Caco-2 (cell line): ENCODE measurements at regions not wholly inside any gene's neighbourhood (a gene's known extent, or its start where the extent isn't known, plus 50 kb on each side); places are given as distances from the start of the nearest gene placed in this dataset.

ENCODE experiments used
- BruUV-seq: library from RNA; stranded (reverse); fragments of 400-500 nt; replicated peaks from 2 replicates; lab custom pipeline; 2021; lab: Mats Ljungman, UMichigan
- CTCF ChIA-PET: fragments of 300-600 bp; sonication (Branson Sonifier 250); formaldehyde crosslinking; loops from one replicate; lab custom pipeline; 2022; ENCODE audit warnings: antibody characterized with exemption; lab: Charles Lee
- POLR2A ChIA-PET: fragments of 300-600 bp; sonication (Branson Sonifier 250); formaldehyde crosslinking; loops from one replicate; lab custom pipeline; 2022; ENCODE audit warnings: antibody characterized with exemption; lab: Charles Lee
- DNase-seq, 2 experiments: peaks; one replicate each; pipeline versions ENCODE4 v3.0.0 to v3.0.0-alpha.2; 2020 to 2022
- H3K27me3 ChIP-seq: replicated peaks from 2 replicates; pipeline ENCODE4 v1.6.0; 2011; ENCODE audit warnings: low read length; ENCODE audit not compliant: control insufficient read depth, insufficient read depth
- H3K36me3 ChIP-seq: 2 replicates; pipeline ENCODE4 v1.5.1; 2011; ENCODE audit warnings: low read length; ENCODE audit not compliant: control insufficient read depth, insufficient read depth
- H3K4me1 ChIP-seq: fragments of 250-450 bp; sonication (Bioruptor Pico); 2 replicates; pipeline ENCODE4 v1.5.1; 2020; ENCODE audit warnings: mild to moderate bottlenecking
- H3K4me3 ChIP-seq: 2 replicates; pipeline ENCODE4 v1.5.1; 2011; ENCODE audit warnings: low read depth, mild to moderate bottlenecking, control low read depth, low read length
- H3K9me3 ChIP-seq: fragments of 250-450 bp; sonication (Bioruptor Pico); 2 replicates; pipeline ENCODE4 v1.5.1; 2020; ENCODE audit warnings: mild to moderate bottlenecking, moderate library complexity
- H3K27ac Mint-ChIP-seq: one replicate; pipeline ENCODE4 v1.8.0; 2022; ENCODE audit warnings: mixed read lengths; ENCODE audit not compliant: unreplicated experiment
- H3K27me3 Mint-ChIP-seq: one replicate; pipeline ENCODE4 v1.8.0; 2022; ENCODE audit warnings: mixed read lengths; ENCODE audit not compliant: insufficient read depth, unreplicated experiment
- H3K36me3 Mint-ChIP-seq: one replicate; pipeline ENCODE4 v1.8.0; 2022; ENCODE audit warnings: mild to moderate bottlenecking, mixed read lengths; ENCODE audit not compliant: insufficient read depth, unreplicated experiment
- H3K4me1 Mint-ChIP-seq: one replicate; pipeline ENCODE4 v1.8.0; 2022; ENCODE audit warnings: low read depth, mixed read lengths; ENCODE audit not compliant: unreplicated experiment
- H3K4me3 Mint-ChIP-seq: one replicate; pipeline ENCODE4 v1.8.0; 2022; ENCODE audit warnings: mild to moderate bottlenecking, moderate library complexity, mixed read lengths; ENCODE audit not compliant: unreplicated experiment
- H3K9me3 Mint-ChIP-seq: one replicate; pipeline ENCODE4 v1.8.0; 2022; ENCODE audit warnings: mixed read lengths; ENCODE audit not compliant: unreplicated experiment
- intact Hi-C: fragments of 100-400 bp; cut with micrococcal nuclease; formaldehyde crosslinking; loops from one replicate; pipeline ENCODE4 v1.10.0; 2022; ENCODE audit not compliant: unreplicated experiment
- TF ChIP-seq, protein P1 (sequence below), 2 experiments: fragments of 200-600 bp in 1 of 2; IDR thresholded peaks; 1 replicate in 1 of 2; 2 replicates in 1 of 2; pipeline versions ENCODE4 v1.5.1 to v1.8.0; 2011 to 2022; ENCODE audit warnings: antibody characterized with exemption in 1 of 2, control low read depth in 1 of 2, inconsistent platforms in 1 of 2, low read depth in 1 of 2, low read length in 1 of 2, mild to moderate bottlenecking in 1 of 2, moderate library complexity in 1 of 2; ENCODE audit not compliant: insufficient read depth in 1 of 2, severe bottlenecking in 1 of 2, unreplicated experiment in 1 of 2

DNA sequence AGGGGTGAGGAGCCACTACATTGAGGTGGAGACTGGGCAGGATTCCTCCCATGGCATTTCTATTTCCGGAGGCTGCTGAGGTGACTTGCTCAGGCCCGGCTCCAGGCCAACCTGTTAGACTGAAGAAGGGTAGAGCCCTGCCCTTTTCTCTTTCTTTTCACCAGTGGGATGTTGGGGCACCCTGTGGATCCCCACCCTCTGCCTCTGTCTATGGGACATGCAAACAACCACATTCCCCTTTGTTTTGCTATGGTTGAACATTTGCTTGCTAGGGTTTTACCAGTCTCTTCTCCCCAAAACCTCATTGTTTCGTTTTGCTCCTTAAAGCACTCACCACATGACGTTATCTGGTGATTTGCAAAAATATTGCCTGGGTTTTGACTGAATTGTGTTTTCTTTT is 183.3 kb downstream of the ARL4C start:
- Mint-ChIP-seq H3K27ac (no peak overlapping the region), H3K4me3 (no peak overlapping the region), H3K9me3 (peaks cover 9% of the 10 kb centered on the region), H3K36me3 (no peaks in the 10 kb centered on the region), H3K4me1 (no peaks in the 10 kb centered on the region), H3K27me3 (no peaks in the 10 kb centered on the region)
- ChIA-PET CTCF (no interaction called here), POLR2A (no interaction called here)
- no peak for DNase-seq
- H3K4me1 ChIP-seq, result no peaks in the 10 kb centered on the region
- no TSS peak for BruUV-seq
- intact Hi-C loops, result no loop called here
- H3K9me3 ChIP-seq, result no peaks in the 10 kb centered on the region
- TF ChIP-seq, protein P1, sequence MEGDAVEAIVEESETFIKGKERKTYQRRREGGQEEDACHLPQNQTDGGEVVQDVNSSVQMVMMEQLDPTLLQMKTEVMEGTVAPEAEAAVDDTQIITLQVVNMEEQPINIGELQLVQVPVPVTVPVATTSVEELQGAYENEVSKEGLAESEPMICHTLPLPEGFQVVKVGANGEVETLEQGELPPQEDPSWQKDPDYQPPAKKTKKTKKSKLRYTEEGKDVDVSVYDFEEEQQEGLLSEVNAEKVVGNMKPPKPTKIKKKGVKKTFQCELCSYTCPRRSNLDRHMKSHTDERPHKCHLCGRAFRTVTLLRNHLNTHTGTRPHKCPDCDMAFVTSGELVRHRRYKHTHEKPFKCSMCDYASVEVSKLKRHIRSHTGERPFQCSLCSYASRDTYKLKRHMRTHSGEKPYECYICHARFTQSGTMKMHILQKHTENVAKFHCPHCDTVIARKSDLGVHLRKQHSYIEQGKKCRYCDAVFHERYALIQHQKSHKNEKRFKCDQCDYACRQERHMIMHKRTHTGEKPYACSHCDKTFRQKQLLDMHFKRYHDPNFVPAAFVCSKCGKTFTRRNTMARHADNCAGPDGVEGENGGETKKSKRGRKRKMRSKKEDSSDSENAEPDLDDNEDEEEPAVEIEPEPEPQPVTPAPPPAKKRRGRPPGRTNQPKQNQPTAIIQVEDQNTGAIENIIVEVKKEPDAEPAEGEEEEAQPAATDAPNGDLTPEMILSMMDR (IDR thresholded peaks at IDR 0.05; ENCODE audit: insufficient read depth in 1 of 2, low read depth in 1 of 2, low read length in 1 of 2, severe bottlenecking in 1 of 2, unreplicated experiment in 1 of 2), result no peak
- no peak overlapping the region for H3K4me3 ChIP-seq
- no peaks in the 10 kb centered on the region for H3K27me3 ChIP-seq
- no peaks in the 10 kb centered on the region for H3K36me3 ChIP-seq

GRCh38 chr2:234310166-234310565 is 186.7 kb downstream of the ARL4C start:
- Mint-ChIP-seq H3K36me3 (no peaks in the 10 kb centered on the region), H3K27ac (no peak overlapping the region), H3K27me3 (no peaks in the 10 kb centered on the region), H3K4me1 (peaks cover 11% of the 10 kb centered on the region), H3K9me3 (no peaks in the 10 kb centered on the region), H3K4me3 (no peak overlapping the region)
- no peak for DNase-seq
- BruUV-seq, result no TSS peak
- Histone ChIP-seq H3K9me3 (no peaks in the 10 kb centered on the region), H3K36me3 (no peaks in the 10 kb centered on the region; the same call in 1 of the 2 replicates), H3K27me3 (no peaks in the 10 kb centered on the region), H3K4me3 (no peak overlapping the region), H3K4me1 (peaks cover 5% of the 10 kb centered on the region)
- ChIA-PET POLR2A (no interaction called here), CTCF (no interaction called here)
- TF ChIP-seq, protein P1 (IDR thresholded peaks at IDR 0.05; ENCODE audit: insufficient read depth in 1 of 2, low read depth in 1 of 2, low read length in 1 of 2, severe bottlenecking in 1 of 2, unreplicated experiment in 1 of 2), result no peak
- intact Hi-C loops, result no loop called here

DNA sequence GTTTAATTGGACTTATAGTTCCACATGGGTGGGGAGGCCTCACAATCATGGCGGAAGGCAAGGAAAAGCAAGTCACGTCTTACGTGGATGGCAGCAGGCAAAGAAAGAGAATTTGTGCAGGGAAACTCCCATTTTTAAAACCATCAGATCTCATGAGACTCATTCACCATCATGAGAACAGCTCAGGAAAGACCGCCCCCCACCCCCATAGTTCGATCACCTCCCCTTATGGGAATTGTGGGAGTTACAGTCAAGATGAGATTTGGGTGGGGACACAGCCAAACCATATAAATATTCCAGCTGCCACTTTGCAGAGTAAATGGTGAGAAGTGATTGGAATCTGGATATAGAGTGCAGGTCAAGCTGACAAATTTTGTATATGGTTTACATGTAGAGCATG is 187.4 kb downstream of the ARL4C start:
- Histone ChIP-seq H3K4me3 (no peak overlapping the region), H3K9me3 (no peaks in the 10 kb centered on the region), H3K36me3 (no peaks in the 10 kb centered on the region; the same call in 1 of the 2 replicates), H3K4me1 (peaks cover 10% of the 10 kb centered on the region), H3K27me3 (no peaks in the 10 kb centered on the region)
- TF ChIP-seq, protein P1 (IDR thresholded peaks at IDR 0.05; ENCODE audit: insufficient read depth in 1 of 2, low read depth in 1 of 2, low read length in 1 of 2, severe bottlenecking in 1 of 2, unreplicated experiment in 1 of 2), result no peak
- intact Hi-C loops, result no loop called here
- Mint-ChIP-seq H3K4me3 (no peak overlapping the region), H3K27ac (no peak overlapping the region), H3K9me3 (no peaks in the 10 kb centered on the region), H3K4me1 (peaks cover 19% of the 10 kb centered on the region), H3K36me3 (no peaks in the 10 kb centered on the region), H3K27me3 (no peaks in the 10 kb centered on the region)
- ChIA-PET POLR2A (no interaction called here), CTCF (no interaction called here)
- no peak for DNase-seq
- BruUV-seq, result no TSS peak
